GM18502 (cell line): ENCODE measurements at regions not wholly inside any gene's neighbourhood (a gene's known extent, or its start where the extent isn't known, plus 50 kb on each side); places are given as distances from the start of the nearest gene placed in this dataset.
"Not testable (repeated sequence)": the region's sequence is repeated elsewhere in the genome, so short reads cannot be mapped to it uniquely, and the experiment has no call there.

Source experiments
- ATAC-seq: cut with Tn5 transposase; IDR thresholded peaks from one replicate; pipeline ENCODE4 v1.9.1; 2021; ENCODE audit warnings: mild to moderate bottlenecking; ENCODE audit not compliant: unreplicated experiment, poor library complexity

DNA sequence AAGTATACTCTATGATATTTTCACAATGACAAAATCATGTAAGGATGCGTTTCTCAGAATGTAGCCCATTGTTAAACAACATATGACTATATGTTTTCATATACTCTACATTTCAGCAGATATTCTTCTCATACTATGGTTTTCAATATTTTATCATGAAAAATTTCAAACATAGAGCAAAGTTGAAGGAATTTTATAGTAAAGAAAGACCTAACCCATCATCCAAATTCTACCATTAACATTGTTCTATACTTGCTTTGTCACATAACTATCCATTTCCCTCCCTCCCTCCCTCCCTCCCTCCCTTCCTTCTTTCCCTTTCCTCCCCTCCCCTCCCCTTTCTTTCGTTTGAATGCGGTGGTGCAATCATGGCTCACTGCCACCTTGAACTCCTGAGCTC lies 109.4 kb downstream of the FHIP1A start:
- ATAC-seq, result no peak

DNA sequence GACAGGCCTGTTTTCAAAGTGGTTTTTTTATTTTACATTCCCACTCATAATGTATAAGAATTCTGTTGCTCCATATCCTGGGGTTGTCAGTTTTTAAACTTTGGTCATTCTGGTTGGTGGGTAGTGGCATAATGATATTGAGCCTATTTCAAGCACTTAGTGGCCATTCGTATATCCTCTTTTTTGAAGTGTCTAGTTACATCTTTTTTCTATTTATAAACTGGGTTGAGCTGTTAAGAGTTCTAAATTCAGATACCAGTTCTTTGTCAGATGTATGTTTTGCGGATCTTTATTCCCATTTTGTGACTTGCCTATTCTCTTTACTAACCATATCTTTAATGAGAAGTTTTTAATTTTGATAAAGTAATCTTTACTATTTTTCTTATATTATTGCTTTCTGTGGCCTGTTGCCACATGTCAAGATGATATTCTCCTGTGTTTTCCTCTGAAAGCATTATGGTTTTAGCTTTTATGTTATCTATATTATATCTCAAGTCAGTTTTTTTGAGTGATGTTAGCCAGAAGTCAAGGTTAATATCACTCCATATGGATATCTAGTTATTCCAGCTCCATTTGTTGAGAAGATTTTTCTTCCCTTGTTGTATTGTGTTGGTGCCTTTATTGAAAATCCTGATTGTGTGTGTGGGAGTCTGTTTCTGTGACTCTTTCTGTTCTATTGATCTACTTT lies 110.9 kb downstream of the FHIP1A start:
- no peak for ATAC-seq

- ATAC-seq, result no peak
Measured at GRCh38 chr4:151522866-151523519, 114.0 kb downstream of the FHIP1A start.

DNA sequence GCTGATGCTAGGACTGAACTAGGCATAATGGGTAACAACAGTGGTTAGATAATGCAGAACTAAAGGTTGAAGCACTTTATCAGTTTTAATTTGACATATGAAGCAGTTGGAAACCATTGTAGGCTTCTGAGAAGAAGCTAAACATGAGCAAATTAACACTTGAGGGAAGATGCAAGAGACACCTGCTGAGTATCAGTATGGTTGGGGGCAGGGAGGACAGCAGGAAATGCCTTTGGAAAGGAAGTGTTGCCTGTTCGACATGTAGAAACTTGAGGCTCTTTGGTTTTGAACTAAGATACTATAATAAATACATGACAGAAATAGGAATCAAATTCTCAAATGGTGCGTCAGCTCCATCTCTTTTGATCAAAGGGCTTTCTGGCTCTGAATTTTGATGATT lies 115.6 kb downstream of the FHIP1A start:
- ATAC-seq, result no peak

DNA sequence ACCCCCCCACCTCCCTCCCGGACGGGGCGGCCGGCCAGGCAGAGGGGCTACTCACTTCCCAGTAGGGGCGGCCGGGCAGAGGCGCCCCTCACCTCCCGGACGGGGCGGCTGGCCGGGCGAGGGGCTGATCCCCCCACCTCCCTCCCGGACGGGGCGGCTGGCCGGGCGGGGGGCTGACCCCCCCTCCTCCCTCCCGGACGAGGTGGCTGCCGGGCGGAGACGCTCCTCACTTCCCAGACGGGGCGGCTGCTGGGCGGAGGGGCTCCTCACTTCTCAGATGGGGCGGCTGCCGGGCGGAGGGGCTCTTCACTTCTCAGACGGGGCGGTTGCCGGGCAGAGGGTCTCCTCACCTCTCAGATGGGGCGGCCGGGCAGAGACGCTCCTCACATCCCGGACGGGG lies 117.5 kb downstream of the FHIP1A start:
- ATAC-seq, result not testable (repeated sequence)

DNA sequence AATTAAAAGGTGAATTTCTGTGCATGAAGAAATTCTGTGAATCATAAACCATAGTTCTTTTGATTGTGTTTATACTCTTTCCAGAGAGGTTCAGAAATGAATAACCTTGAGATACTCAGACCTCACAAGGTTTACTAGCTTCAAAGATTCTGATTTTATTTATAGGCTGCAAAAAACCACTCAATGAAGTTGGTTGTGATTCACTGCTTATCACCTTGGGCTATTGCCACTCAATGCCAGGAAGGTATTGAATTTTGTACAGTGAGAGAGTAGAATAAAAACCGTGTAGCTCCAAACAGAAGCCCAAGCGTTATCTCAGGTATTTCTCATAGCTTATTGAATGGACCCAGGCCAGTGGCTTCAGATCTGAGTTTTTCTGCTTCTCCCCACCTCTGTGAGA lies 118.7 kb downstream of the FHIP1A start:
- no peak for ATAC-seq

GRCh38 chr4:151529187-151529586 lies 120.2 kb downstream of the FHIP1A start:
- no peak for ATAC-seq

- no peak for ATAC-seq
Measured at GRCh38 chr4:151530230-151530629, 121.3 kb downstream of the FHIP1A start.

- no peak for ATAC-seq
Measured at GRCh38 chr4:151530783-151531182, 121.8 kb downstream of the FHIP1A start.

- ATAC-seq, result no peak
Measured at GRCh38 chr4:151532001-151532708, 123.2 kb downstream of the FHIP1A start.

- no peak for ATAC-seq
Measured at GRCh38 chr4:151534195-151534594, 125.2 kb downstream of the FHIP1A start.

- ATAC-seq, result no peak
Measured at GRCh38 chr4:151535366-151535765, 126.4 kb downstream of the FHIP1A start.

DNA sequence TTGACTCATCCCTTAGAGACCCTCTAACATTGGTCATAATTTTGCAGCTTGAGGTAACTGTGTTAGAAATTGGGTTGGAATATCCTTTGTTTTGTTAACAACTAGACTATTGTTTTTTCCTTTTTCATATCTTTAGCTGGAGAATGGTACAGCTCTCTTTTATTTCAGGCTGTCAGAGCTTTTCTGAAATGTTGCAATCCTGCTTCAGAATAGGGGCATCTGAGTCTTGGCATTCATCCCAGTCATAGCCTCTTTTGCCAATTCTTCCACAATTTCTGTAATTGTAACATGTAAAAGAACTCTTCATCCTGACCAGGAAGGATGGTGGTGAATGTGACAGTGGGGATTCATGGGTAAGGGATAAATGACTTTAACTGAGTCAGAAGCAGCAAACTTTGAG lies 128.7 kb downstream of the FHIP1A start:
- ATAC-seq, result no peak

DNA sequence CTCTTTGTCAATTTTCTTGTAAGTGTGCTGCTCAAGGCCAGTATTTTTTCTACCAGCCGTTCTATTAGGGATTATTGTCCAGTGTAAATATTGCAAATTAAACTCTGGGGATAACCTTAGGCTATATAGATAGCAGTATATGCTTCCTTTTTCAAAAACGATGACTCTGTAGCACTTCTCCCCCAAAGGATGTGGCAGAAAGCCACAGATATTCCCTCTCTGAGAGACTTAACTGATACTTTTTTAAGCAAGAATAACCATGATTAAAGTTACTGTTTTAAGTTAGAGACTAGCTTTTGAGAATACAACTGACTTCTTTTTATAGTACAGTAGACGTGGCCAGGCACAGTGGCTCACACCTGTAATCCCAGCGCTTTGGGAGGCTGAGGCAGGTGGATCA lies 130.0 kb downstream of the FHIP1A start:
- no peak for ATAC-seq

- no peak for ATAC-seq
Measured at GRCh38 chr4:151540728-151541388, 131.9 kb downstream of the FHIP1A start.

GRCh38 chr4:151541389-151542071 lies 132.6 kb downstream of the FHIP1A start:
- no peak for ATAC-seq

DNA sequence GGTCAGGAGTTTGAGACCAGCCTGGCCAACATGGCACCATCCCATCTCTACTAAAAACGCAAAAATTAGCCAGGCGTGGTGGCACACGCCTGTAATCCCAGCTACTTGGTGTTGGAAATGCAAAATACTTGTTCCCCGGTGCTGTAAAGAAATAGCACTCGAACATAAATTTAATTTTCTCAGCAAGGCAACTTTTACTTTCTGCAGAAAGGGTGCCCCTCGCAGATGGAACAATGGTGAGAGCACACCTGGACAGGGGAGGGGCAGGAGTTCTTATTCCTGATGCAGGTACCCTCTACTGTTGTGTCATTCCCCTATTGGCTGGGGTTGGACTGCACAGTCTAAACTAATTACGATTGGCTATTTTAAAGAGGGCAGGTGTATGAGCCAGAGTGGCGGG lies 139.7 kb downstream of the FHIP1A start:
- no peak for ATAC-seq

- not testable (repeated sequence) for ATAC-seq
Measured at GRCh38 chr4:151549378-151549777, 140.4 kb downstream of the FHIP1A start.

DNA sequence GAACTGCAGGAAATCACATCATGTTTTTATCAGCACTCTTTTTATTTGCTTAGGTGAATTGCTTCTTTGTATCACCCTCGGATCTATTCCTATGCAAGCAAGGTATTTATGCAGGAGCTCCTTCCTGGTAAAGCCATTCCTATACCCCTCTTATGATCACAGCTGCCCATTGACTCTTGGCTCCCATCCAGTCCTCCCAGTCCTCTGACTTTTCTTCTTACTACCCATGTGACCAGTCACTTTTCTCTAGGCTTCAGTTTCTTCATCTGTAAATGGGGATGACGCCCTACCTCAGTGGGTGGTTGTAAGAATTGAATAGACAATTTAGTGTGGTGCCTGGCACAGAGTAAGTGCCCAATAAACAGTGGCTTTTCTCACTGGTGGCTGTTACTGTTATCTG lies 144.9 kb downstream of the FHIP1A start:
- ATAC-seq, result no peak

GRCh38 chr4:151555151-151555945 lies 146.4 kb downstream of the FHIP1A start:
- no peak for ATAC-seq
